Activated T-cell treated with anti-CD3 and anti-CD28 coated beads, Interleukin-2, amount 50 U/mL, for 24 hours (primary cell): ENCODE measurements at regions not wholly inside any gene's neighbourhood (a gene's known extent, or its start where the extent isn't known, plus 50 kb on each side); places are given as distances from the start of the nearest gene placed in this dataset.
"Not testable (repeated sequence)": the region's sequence is repeated elsewhere in the genome, so short reads cannot be mapped to it uniquely, and the experiment has no call there.

Experiments used
- DNase-seq: peaks from one replicate; pipeline ENCODE4 v3.0.0-alpha.2; 2020
- H3K27ac Mint-ChIP-seq: 2 replicates; pipeline ENCODE4 v1.8.0; 2020; ENCODE audit warnings: mild to moderate bottlenecking, mixed read lengths
- H3K27me3 Mint-ChIP-seq: 2 replicates; pipeline ENCODE4 v1.8.0; 2020; ENCODE audit warnings: mixed read lengths
- H3K36me3 Mint-ChIP-seq: 2 replicates; pipeline ENCODE4 v1.8.0; 2020; ENCODE audit warnings: low read depth, mixed read lengths
- H3K4me1 Mint-ChIP-seq: 2 replicates; pipeline ENCODE4 v1.8.0; 2020; ENCODE audit warnings: low read depth, mixed read lengths
- H3K4me3 Mint-ChIP-seq: 2 replicates; pipeline ENCODE4 v1.8.0; 2020; ENCODE audit warnings: mild to moderate bottlenecking, moderate library complexity, mixed read lengths
- H3K9me3 Mint-ChIP-seq: 2 replicates; pipeline ENCODE4 v1.8.0; 2020; ENCODE audit warnings: mixed read lengths

GRCh38 chr9:108270051-108270450 is 585.7 kb downstream of the ACTL7B start:
- H3K4me3 Mint-ChIP-seq: no peak overlapping the region
- no peaks in the 10 kb centered on the region for H3K4me1 Mint-ChIP-seq
- H3K27ac Mint-ChIP-seq: no peak overlapping the region
- H3K36me3 Mint-ChIP-seq: no peaks in the 10 kb centered on the region
- peaks cover 2% of the 10 kb centered on the region for H3K9me3 Mint-ChIP-seq
- no peaks in the 10 kb centered on the region for H3K27me3 Mint-ChIP-seq
- no peak for DNase-seq

GRCh38 chr9:108269371-108269770 is 586.4 kb downstream of the ACTL7B start:
- DNase-seq: no peak
- no peak overlapping the region for H3K4me3 Mint-ChIP-seq
- peaks cover 2% of the 10 kb centered on the region for H3K9me3 Mint-ChIP-seq
- no peak overlapping the region for H3K27ac Mint-ChIP-seq
- no peaks in the 10 kb centered on the region for H3K27me3 Mint-ChIP-seq
- H3K36me3 Mint-ChIP-seq: no peaks in the 10 kb centered on the region
- H3K4me1 Mint-ChIP-seq: no peaks in the 10 kb centered on the region

GRCh38 chr9:108265065-108265464 is 590.7 kb downstream of the ACTL7B start:
- no peak for DNase-seq
- no peaks in the 10 kb centered on the region for H3K36me3 Mint-ChIP-seq
- no peak overlapping the region for H3K4me3 Mint-ChIP-seq
- no peaks in the 10 kb centered on the region for H3K4me1 Mint-ChIP-seq
- peaks cover 6% of the 10 kb centered on the region for H3K9me3 Mint-ChIP-seq
- H3K27ac Mint-ChIP-seq: no peak overlapping the region
- no peaks in the 10 kb centered on the region for H3K27me3 Mint-ChIP-seq

GRCh38 chr9:108264093-108264492 is 591.7 kb downstream of the ACTL7B start:
- Mint-ChIP-seq H3K36me3 (no peaks in the 10 kb centered on the region), H3K27me3 (no peaks in the 10 kb centered on the region), H3K27ac (no peak overlapping the region), H3K9me3 (peaks cover 6% of the 10 kb centered on the region), H3K4me3 (no peak overlapping the region), H3K4me1 (no peaks in the 10 kb centered on the region)
- DNase-seq: no peak

GRCh38 chr9:108262836-108263235 is 593.0 kb downstream of the ACTL7B start:
- no peaks in the 10 kb centered on the region for H3K36me3 Mint-ChIP-seq
- DNase-seq: no peak
- H3K27ac Mint-ChIP-seq: no peak overlapping the region
- no peaks in the 10 kb centered on the region for H3K27me3 Mint-ChIP-seq
- no peaks in the 10 kb centered on the region for H3K4me1 Mint-ChIP-seq
- no peak overlapping the region for H3K4me3 Mint-ChIP-seq
- H3K9me3 Mint-ChIP-seq: peaks cover 4% of the 10 kb centered on the region

GRCh38 chr9:108259917-108260675 is 595.7 kb downstream of the ACTL7B start:
- Mint-ChIP-seq H3K27ac (no peak overlapping the region), H3K27me3 (no peaks in the 10 kb centered on the region), H3K9me3 (peaks cover 4% of the 10 kb centered on the region), H3K36me3 (no peaks in the 10 kb centered on the region), H3K4me1 (no peaks in the 10 kb centered on the region), H3K4me3 (no peak overlapping the region)
- no peak for DNase-seq

GRCh38 chr9:108258640-108259039 is 597.1 kb downstream of the ACTL7B start:
- Mint-ChIP-seq H3K9me3 (peaks cover 3% of the 10 kb centered on the region), H3K4me3 (no peak overlapping the region), H3K27ac (no peak overlapping the region), H3K27me3 (no peaks in the 10 kb centered on the region), H3K4me1 (no peaks in the 10 kb centered on the region), H3K36me3 (no peaks in the 10 kb centered on the region)
- no peak for DNase-seq

- Mint-ChIP-seq H3K36me3 (no peaks in the 10 kb centered on the region), H3K27ac (no peak overlapping the region), H3K27me3 (no peaks in the 10 kb centered on the region), H3K4me3 (no peak overlapping the region), H3K9me3 (no peaks in the 10 kb centered on the region), H3K4me1 (no peaks in the 10 kb centered on the region)
- DNase-seq: no peak
Measured at GRCh38 chr9:108257382-108257781, 598.4 kb downstream of the ACTL7B start.

GRCh38 chr9:108254236-108254635 is 601.5 kb downstream of the ACTL7B start:
- H3K27me3 Mint-ChIP-seq: no peaks in the 10 kb centered on the region
- H3K4me3 Mint-ChIP-seq: no peak overlapping the region
- no peaks in the 10 kb centered on the region for H3K4me1 Mint-ChIP-seq
- no peak for DNase-seq
- H3K27ac Mint-ChIP-seq: no peak overlapping the region
- no peaks in the 10 kb centered on the region for H3K36me3 Mint-ChIP-seq
- H3K9me3 Mint-ChIP-seq: no peaks in the 10 kb centered on the region

GRCh38 chr9:108247391-108247790 is 608.4 kb downstream of the ACTL7B start:
- DNase-seq, H3K9me3 Mint-ChIP-seq, H3K27me3 Mint-ChIP-seq, H3K36me3 Mint-ChIP-seq, H3K4me1 Mint-ChIP-seq, H3K4me3 Mint-ChIP-seq, H3K27ac Mint-ChIP-seq: not testable (repeated sequence)

GRCh38 chr9:108245901-108246300 is 609.9 kb downstream of the ACTL7B start:
- no peaks in the 10 kb centered on the region for H3K4me1 Mint-ChIP-seq
- no peak overlapping the region for H3K4me3 Mint-ChIP-seq
- H3K9me3 Mint-ChIP-seq: peaks cover 5% of the 10 kb centered on the region
- no peak for DNase-seq
- H3K27me3 Mint-ChIP-seq: no peaks in the 10 kb centered on the region
- no peak overlapping the region for H3K27ac Mint-ChIP-seq
- no peaks in the 10 kb centered on the region for H3K36me3 Mint-ChIP-seq

GRCh38 chr9:108245331-108245730 is 610.5 kb downstream of the ACTL7B start:
- DNase-seq: no peak
- H3K27me3 Mint-ChIP-seq: no peaks in the 10 kb centered on the region
- no peaks in the 10 kb centered on the region for H3K36me3 Mint-ChIP-seq
- no peak overlapping the region for H3K27ac Mint-ChIP-seq
- H3K9me3 Mint-ChIP-seq: peaks cover 5% of the 10 kb centered on the region
- no peaks in the 10 kb centered on the region for H3K4me1 Mint-ChIP-seq
- no peak overlapping the region for H3K4me3 Mint-ChIP-seq

- peaks cover 5% of the 10 kb centered on the region for H3K9me3 Mint-ChIP-seq
- H3K27me3 Mint-ChIP-seq: no peaks in the 10 kb centered on the region
- no peaks in the 10 kb centered on the region for H3K36me3 Mint-ChIP-seq
- no peaks in the 10 kb centered on the region for H3K4me1 Mint-ChIP-seq
- no peak for DNase-seq
- no peak overlapping the region for H3K4me3 Mint-ChIP-seq
- no peak overlapping the region for H3K27ac Mint-ChIP-seq
Measured at GRCh38 chr9:108244686-108245085, 611.1 kb downstream of the ACTL7B start.

- no peaks in the 10 kb centered on the region for H3K4me1 Mint-ChIP-seq
- H3K36me3 Mint-ChIP-seq: no peaks in the 10 kb centered on the region
- no peaks in the 10 kb centered on the region for H3K27me3 Mint-ChIP-seq
- H3K4me3 Mint-ChIP-seq: no peak overlapping the region
- DNase-seq: no peak
- H3K9me3 Mint-ChIP-seq: peaks cover 7% of the 10 kb centered on the region
- no peak overlapping the region for H3K27ac Mint-ChIP-seq
Measured at GRCh38 chr9:108241384-108242073, 614.3 kb downstream of the ACTL7B start.

GRCh38 chr9:108239696-108240321 is 616.0 kb downstream of the ACTL7B start:
- peaks cover 9% of the 10 kb centered on the region for H3K9me3 Mint-ChIP-seq
- H3K4me3 Mint-ChIP-seq: no peak overlapping the region
- no peaks in the 10 kb centered on the region for H3K27me3 Mint-ChIP-seq
- no peak overlapping the region for H3K27ac Mint-ChIP-seq
- no peaks in the 10 kb centered on the region for H3K36me3 Mint-ChIP-seq
- DNase-seq: no peak
- H3K4me1 Mint-ChIP-seq: no peaks in the 10 kb centered on the region
